CD4-positive, alpha-beta T cell treated with Interleukin-10 for 1 hour (primary cell): ENCODE measurements at regions not wholly inside any gene's neighbourhood (a gene's known extent, or its start where the extent isn't known, plus 50 kb on each side); places are given as distances from the start of the nearest gene placed in this dataset.

Experiments used
- DNase-seq: peaks from one replicate; pipeline ENCODE4 v3.0.0-alpha.2; 2020

DNA sequence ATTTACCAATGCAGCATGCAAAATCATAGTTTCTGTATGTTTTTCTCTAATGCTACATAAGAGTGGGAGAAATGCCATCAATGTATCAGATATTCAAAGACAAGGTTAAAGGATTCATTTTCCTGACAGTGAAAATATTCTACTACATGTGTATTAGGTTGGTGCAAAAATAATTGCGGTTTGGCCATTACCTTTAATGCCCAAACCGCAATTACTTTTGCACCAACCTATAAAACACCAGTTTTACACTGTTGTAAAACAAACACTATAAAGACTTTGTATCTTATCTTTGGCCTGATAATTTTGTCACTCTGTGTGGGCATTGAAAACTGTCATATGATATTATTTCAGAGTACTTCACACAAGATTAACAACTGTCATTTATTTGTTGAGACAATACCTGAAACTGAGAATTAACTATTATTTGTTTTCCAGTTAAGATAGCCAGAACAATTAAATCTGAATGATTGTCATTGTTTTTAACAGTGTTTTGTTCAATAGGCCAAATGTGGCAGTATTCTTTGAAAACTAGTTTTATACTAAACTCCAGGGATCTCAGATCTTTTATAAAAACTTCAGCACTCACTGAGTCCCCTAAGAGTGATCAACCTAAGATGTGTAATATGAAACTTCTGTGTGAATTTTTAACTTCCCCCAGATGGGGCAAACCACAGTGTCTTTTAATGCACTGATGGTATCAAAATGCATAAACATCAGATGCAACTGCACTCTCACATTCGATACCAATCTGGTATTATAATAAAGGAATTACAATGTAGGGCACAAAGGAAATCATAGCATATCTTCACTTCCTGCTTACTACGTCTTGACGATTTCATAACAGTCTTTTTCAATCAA lies 53.8 kb upstream of the FBN2 start:
- no peak for DNase-seq

DNA sequence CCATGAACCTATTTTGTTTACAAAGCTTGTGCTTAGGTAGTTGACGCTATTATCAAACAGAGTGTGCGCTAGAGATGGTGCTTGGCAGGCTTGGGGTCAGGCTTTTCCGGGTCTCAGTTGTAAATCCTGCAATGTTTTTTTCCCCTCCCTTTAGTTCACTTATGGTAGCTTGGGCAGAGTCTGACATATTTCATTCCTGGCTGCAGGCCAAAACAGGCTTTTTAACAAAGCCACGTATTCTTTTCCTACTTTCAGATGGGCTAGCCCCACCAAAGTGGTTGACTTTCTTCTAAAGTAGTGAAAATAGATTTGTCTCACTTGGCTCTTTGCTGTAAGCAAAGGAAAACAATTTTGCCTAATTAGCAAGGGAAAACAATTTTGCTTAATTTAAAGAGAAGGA lies 58.0 kb upstream of the FBN2 start:
- no peak for DNase-seq

DNA sequence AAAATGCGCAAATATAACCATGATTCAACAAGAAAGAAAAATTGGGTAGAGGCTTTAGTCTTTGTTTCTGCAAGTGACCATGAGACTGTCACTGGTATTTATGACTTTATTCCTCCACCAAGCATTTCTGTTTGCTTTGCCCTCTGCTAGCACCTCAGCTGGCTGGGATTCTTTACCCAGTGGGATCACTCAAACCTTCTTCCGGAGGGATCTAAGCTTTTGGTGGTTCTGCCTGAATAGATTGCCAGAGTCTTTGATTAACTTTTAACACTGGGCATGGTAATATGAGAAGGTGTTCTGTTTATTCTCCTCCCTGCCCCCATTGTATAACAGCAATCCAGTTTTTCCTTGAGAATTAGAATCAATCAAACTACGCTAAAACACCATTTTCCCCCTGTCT lies 59.1 kb upstream of the FBN2 start:
- no peak for DNase-seq

DNA sequence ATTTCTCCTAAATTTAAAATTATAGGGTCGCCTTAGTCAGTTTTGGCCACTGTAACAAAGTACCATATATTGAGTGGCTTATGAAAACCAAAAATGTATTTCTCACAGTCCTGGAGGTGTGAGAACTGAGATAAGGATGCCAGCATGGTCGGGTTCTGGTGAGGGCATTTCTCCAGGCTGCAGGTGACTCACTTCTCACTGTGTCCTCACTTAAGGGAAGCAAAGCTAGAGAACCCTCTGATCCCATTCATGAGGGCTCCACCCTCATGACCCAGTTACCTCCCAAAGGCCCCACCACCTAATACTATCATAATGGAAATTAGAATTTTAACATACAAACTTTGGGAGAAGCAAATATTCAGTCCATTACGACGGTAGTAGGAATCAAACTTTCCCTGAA lies 75.1 kb upstream of the FBN2 start:
- DNase-seq: no peak

GRCh38 chr5:128613766-128614165 lies 75.7 kb upstream of the FBN2 start:
- DNase-seq: no peak

GRCh38 chr5:128615578-128615977 lies 77.5 kb upstream of the FBN2 start:
- DNase-seq: no peak

- DNase-seq: no peak
These were observed 88.6 kb upstream of the FBN2 start for GRCh38 chr5:128626536-128627090.

DNA sequence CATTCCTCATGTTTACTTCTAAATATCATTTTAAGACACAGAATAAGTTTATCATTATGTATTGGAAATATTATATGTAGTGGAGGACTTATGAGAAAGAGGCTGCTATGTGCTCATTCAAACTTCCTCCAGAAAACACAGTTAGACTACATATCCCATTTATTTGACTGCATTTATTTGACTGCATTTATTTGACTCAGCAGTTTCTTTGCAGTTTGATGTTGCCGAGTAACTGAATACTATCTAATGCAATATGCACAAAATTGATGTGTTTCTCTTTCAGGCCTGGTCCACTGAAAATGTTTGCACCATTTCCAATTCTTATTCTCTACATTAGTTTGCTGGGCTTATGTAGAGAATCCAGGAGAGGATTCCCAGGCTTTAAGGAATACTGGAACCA lies 89.9 kb upstream of the FBN2 start:
- DNase-seq: no peak

- no peak for DNase-seq
These were observed 91.1 kb upstream of the FBN2 start for GRCh38 chr5:128629157-128629556.

DNA sequence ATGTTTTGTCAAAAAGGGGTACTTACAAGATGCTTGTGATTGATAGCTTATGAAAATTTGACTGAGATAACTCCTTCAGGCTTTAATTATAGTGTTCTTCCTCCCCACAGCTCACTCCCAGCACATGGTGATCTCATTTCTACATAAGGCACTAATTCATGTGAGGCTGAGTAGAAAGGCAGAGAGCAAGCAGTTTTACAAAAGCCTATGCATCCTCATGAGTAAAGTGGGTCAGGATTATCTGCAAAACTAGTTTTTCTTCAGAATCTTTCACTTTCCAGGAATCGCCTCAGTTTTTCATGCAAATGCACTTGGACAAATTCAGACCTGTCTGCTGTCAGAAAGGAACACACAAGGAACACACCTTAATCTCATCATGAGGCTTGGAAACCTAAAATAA lies 92.1 kb upstream of the FBN2 start:
- no peak for DNase-seq

DNA sequence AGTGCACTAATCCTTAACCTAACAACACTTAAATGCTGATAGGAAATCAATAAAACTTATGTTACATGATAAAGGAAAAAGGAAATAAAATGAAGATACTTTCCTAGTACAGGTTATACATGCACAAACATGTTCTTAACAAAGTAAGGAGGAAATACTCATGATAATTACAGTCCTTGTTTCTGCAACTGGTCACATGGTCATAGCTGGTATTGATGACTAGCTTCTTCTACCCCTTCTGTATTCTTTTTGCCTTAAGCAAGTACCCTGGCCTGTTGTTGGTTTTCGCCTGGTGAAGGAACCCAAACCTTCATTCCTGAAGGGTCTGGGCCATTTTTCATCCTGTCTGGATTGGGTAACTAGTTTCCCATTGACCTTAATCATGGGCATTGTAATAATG lies 93.7 kb upstream of the FBN2 start:
- DNase-seq: no peak

DNA sequence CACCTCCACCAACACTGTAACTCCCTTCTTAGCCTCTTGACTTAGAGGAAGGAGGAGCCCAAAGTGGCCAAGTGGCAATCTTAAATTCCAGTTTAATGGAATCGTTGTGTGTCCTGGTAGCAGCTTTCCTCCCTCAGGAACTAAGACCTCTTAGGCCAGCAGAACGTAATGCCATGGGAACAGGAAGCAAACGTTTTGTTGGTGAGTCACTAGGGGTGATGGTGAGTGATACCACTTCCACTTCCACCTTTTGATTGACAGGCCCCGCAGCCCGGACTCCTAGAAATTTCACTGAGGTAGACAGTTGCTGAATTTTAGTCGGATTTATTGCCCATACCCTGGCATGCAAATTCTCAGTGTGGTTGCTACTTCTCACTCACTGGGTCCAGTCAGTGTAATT lies 94.2 kb upstream of the FBN2 start:
- no peak for DNase-seq

DNA sequence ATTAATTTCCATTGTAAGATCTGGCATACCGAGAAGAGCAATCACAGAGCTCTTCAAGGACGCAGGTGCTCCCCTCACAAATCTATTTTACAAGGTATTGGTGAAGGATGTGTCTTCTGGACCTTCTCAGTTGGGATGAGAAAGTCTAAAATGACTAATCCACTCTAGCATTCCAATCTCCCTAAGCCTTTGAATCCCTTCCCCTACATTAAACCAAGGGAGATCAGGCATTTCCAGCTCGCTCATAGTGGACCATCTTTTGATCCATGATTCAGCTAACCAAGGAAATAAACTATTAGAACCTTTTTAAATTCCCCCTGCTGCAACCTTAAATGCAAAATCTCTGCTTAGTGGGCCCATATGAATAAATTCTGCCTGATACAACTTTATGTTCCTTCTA lies 95.9 kb upstream of the FBN2 start:
- no peak for DNase-seq

- DNase-seq: no peak
These were observed 97.3 kb upstream of the FBN2 start for GRCh38 chr5:128635379-128635778.

DNA sequence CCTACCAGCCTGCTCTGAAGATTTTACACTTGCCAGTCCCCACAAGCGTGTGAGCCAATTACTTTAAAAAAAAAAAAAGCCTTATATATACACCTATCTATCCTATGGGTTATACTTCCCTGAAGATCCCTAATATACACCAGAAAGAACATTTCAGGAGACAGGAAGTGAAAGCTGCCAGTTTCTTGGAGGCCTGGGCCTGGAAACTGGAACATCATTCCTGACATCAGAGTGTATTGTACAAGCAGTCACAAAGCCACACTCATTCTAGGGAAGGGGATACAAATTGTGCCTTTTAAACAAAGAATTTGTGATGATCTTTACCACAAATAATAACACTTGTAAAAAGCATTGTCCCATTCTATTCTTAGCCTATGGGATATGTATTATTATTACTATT lies 98.3 kb upstream of the FBN2 start:
- DNase-seq: no peak

DNA sequence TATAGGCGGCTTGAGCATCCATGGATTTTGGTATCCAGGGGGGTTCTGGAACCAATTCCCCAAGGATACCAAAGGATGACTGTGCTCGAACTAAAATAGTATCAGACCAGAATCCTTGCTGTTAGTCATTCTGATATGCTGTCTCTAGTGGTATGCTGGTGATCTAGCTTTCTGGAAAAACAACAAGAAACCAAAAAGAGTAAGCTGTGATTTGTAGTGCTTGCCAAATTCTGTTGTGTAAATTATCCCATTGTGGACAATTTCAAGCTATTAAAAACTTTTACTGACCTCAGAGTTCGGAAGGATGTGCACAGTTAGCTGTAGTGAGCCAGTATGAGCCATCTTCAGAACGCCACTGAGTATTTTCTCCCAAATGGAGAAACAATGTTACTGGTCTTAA lies 99.0 kb upstream of the FBN2 start:
- no peak for DNase-seq

- DNase-seq: no peak
These were observed 103.8 kb upstream of the FBN2 start for GRCh38 chr5:128641861-128642260.

GRCh38 chr5:128644863-128645262 lies 106.8 kb upstream of the FBN2 start:
- no peak for DNase-seq

DNA sequence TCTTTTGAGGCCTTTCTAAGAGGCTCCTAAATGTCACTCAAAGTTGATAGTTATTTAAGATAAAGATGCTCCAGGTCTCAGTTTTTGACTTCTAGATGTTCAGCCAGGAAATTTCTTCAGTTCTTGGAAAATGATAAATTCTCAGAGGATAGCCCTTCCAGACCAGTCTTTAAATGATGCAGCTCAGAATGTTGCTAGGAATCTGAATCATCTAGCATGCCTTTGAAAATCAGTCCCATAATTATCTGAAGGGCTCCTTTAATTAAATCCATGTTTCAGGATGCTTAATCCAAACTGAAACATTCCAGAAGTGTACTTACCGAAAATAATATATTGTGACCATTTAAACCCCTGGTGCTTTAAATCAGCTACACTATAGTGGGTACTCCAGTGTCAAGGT lies 107.5 kb upstream of the FBN2 start:
- DNase-seq: no peak

DNA sequence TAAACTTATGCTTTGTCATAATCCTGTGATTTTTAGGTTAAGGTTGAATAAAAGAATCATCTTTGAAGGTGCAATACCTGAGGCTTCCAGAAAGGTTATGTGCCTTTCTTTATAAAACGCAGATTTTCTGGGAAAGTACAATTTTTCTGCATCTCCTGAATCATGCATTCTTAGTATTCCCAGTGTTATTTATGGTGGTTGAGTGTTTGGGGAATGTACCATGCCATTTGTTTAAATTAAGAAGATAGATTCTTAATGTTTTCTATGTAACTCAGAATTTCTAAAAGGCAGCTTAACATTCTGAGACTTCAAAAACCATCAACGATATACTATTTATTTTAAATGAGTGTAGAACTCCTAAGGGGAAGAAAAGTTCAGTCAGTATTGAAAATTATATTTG lies 108.1 kb upstream of the FBN2 start:
- no peak for DNase-seq

DNA sequence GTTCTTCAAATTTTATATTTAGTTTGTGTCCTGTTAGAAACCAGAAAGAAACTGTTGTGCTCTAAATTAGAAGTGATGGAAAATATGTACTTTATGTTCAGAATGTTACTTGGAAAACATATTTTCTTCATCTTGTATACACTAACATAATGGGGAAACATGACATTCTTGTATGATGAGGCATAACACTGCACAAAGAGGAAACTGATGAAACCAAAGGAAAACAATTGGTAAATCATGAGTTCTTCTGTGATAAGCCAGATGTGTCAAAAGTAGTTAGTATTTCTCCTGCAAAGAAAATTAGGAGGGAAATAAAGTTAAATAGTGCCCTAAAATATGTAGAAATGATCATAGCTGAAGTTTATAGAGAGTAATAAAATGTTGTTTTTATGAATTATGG lies 111.1 kb upstream of the FBN2 start:
- DNase-seq: no peak

DNA sequence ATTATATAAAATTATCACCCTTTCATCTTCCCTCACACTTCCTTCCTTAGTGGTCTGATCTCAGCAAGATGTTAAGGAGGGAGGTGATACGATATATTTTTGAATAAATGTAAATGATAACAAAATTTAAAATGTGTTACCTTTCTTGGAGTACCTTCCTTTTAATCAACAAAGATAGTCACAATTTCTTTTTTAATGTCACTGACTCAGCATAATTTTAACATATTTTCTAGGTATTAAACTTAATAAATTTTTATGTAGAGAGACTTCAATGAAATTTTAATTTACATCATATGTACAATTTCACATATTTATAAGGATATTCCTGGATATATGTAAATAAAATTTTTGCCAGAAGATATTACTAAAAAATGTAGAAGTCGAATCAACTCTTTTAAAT lies 125.0 kb upstream of the FBN2 start:
- no peak for DNase-seq

DNA sequence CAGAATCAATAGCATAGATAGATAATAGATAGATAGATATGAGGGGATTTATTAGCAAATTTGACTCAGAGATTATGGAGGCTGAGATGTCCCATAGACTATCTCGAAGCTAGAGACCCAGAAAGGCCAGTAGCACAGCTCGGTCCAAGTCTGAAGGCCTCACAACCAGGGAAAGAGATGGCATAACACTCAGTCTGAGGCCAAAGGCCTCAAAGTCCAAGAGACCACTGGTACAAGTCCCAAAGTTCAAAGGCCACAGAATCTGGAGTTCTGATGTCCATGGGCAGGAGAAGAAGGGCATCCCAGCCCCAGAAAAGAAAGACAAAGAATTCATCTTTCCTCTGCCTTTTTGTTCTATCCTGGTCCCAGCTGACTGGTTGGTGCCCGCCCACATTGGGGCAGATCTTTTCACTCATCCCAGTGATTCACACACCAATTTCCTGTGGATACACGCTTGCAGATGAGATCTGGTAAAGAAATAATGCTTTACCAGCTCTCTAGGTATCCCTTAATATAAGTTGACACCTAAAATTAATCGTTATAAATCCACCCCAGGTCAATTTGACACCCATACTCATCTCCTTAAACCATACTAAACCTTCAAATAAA lies 127.8 kb upstream of the FBN2 start:
- no peak for DNase-seq

DNA sequence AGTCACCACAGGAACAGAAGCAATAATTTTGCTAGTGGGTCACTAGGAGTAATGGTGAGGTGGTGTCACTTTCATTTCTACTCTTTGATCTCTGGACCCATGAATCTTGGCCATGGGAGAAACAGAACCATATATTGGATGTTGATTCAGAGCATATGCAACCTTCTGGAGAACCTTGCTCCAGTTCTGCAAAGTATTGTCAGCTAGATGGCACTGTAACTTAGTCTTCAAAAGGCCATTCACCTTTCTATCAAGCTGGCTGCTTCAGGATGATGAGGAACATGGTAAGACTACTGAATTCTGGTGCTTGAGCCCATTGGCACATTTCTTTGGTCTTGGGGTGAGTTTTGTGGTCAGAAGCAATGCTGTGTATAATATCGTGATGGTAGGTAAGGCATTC lies 129.1 kb upstream of the FBN2 start:
- no peak for DNase-seq

DNA sequence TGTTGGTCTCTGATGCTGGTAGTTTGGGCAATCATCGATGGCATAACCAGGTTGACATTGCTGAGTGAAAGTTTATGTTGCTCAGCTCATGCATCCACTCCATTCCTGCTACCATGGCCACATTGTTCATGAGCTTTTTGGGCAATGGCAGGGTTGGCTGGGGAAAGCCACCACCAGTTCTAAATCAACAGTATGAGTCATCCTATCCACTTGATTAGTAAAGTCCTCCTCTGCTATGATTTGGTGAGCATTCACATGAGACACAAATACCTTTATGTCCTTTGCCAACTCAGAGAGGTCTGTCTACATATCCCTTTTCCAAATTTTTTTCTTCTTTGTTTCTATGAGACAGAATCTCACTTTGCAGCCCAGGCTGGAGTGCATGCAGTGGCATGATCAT lies 129.7 kb upstream of the FBN2 start:
- DNase-seq: no peak
